Brain microvascular endothelial cell (primary cell): ENCODE measurements at regions not wholly inside any gene's neighbourhood (a gene's known extent, or its start where the extent isn't known, plus 50 kb on each side); places are given as distances from the start of the nearest gene placed in this dataset.
A peak's percentile ranks its signal among the peaks of the same experiment; 100 is the strongest.

Experiments
- DNase-seq: peaks from one replicate; pipeline ENCODE4 v3.0.0-alpha.2; 2020
- H3K27ac ChIP-seq: fragments of 250-450 bp; sonication (Bioruptor Pico); 2 replicates; pipeline ENCODE4 v1.5.1; 2020; ENCODE audit warnings: mild to moderate bottlenecking, moderate library complexity
- H3K27me3 ChIP-seq: fragments of 250-450 bp; sonication (Bioruptor Pico); replicated peaks from 2 replicates; pipeline ENCODE4 v1.5.1; 2020; ENCODE audit warnings: mild to moderate bottlenecking
- H3K36me3 ChIP-seq: fragments of 250-450 bp; sonication (Bioruptor Pico); replicated peaks from 2 replicates; pipeline ENCODE4 v1.5.1; 2020; ENCODE audit warnings: mild to moderate bottlenecking
- H3K4me3 ChIP-seq: 2 replicates; pipeline ENCODE4 v1.5.1; 2011; ENCODE audit warnings: low read depth, mild to moderate bottlenecking, control low read depth, low read length, moderate library complexity
- in situ Hi-C: cut with HindIII; loops from 2 replicates; pipeline ENCODE4 v1.10.0; 2017; ENCODE audit warnings: low sequenced_read_pairs, low pct_ligation_motif_present
- TF ChIP-seq, protein P1 (sequence below): IDR thresholded peaks from 2 replicates; pipeline ENCODE4 v1.5.1; 2011; ENCODE audit warnings: low read depth, mild to moderate bottlenecking, moderate library complexity, low read length, control low read depth, inconsistent platforms; ENCODE audit errors: missing control alignments

DNA sequence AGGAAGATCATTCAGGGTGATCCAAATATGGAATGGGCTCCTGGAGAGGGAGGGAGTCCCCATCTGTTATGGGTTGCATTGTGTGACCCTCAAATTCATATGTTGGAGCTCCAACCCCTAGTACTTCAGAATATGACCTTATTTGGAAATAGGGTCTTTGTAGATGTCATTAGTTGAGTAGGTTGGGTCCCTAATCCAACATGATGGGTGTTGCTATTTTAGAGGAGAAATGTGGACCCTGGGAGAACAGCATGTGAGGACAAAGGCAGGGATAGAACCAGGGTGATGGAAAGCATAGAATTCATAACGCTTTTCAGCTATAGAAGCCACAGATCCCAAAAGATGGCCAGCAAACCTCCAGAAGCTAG lies 91.5 kb upstream of the SMNDC1 start:
- Histone ChIP-seq H3K4me3 (no peak overlapping the region), H3K27ac (peak overlapping the region; percentile 71), H3K27me3 (no peaks in the 10 kb centered on the region), H3K36me3 (no peaks in the 10 kb centered on the region)
- TF ChIP-seq, protein P1, sequence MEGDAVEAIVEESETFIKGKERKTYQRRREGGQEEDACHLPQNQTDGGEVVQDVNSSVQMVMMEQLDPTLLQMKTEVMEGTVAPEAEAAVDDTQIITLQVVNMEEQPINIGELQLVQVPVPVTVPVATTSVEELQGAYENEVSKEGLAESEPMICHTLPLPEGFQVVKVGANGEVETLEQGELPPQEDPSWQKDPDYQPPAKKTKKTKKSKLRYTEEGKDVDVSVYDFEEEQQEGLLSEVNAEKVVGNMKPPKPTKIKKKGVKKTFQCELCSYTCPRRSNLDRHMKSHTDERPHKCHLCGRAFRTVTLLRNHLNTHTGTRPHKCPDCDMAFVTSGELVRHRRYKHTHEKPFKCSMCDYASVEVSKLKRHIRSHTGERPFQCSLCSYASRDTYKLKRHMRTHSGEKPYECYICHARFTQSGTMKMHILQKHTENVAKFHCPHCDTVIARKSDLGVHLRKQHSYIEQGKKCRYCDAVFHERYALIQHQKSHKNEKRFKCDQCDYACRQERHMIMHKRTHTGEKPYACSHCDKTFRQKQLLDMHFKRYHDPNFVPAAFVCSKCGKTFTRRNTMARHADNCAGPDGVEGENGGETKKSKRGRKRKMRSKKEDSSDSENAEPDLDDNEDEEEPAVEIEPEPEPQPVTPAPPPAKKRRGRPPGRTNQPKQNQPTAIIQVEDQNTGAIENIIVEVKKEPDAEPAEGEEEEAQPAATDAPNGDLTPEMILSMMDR, result no peak
- in situ Hi-C loops, result no loop called here
- DNase-seq, result no peak

DNA sequence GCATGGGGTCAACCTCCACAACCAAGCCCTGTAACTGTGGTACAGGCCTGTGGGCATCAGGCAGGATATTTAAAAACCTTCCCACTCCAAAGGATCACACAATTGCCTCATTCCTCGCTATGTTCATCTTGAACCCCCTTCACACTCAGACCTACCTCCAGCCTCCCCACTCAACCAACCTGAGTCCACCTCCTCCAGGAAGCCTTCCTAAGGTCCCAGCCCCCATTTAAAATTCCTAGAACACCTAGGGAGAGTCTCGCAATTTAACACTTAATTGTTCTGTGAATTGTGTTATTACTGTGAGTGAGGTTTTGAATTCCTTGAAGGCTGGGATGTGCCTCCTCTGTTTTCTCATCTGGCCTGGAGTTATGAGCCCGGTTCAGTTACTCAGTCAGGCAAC lies 93.1 kb upstream of the SMNDC1 start:
- DNase-seq, result no peak
- in situ Hi-C loops, result no loop called here
- H3K27me3 ChIP-seq, result no peaks in the 10 kb centered on the region
- TF ChIP-seq, protein P1, result no peak
- peak overlapping the region; percentile 98 for H3K27ac ChIP-seq
- no peak overlapping the region for H3K4me3 ChIP-seq
- H3K36me3 ChIP-seq, result no peaks in the 10 kb centered on the region

DNA sequence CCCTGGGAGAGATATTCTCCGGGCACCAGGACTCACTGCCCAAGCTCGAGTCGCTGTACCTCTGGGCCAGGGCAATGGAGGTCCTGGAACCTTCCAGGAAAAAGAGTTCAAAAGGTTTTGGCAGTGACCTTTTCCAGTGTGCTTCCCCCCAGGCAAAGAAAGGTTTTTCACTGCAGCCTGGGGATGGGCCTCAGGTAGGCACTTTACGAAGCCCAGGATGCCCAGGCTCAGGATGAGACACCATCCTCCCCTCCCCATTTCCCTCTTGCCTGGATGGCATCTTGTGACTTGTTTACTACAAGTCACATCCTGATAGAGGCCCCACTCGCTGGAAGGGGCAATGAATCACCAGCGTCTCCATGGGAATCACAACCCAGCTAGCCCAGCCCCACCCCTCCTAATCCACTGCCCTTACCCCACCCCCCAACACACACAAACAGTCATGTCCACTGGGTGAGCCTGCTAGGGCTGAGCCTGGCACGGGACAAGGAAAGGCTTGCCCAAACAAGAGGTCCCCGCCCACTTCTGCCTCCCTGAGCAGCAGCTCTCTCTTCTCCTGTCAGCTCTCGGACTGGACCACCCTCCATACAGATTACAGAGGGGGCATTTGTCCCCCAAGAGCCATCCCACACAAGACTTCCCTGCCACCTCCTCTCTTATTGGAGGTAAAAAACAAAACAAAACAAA lies 93.8 kb upstream of the SMNDC1 start:
- H3K4me3 ChIP-seq, result no peak overlapping the region
- peak overlapping the region; percentile 98 for H3K27ac ChIP-seq
- in situ Hi-C loops, result no loop called here

DNA sequence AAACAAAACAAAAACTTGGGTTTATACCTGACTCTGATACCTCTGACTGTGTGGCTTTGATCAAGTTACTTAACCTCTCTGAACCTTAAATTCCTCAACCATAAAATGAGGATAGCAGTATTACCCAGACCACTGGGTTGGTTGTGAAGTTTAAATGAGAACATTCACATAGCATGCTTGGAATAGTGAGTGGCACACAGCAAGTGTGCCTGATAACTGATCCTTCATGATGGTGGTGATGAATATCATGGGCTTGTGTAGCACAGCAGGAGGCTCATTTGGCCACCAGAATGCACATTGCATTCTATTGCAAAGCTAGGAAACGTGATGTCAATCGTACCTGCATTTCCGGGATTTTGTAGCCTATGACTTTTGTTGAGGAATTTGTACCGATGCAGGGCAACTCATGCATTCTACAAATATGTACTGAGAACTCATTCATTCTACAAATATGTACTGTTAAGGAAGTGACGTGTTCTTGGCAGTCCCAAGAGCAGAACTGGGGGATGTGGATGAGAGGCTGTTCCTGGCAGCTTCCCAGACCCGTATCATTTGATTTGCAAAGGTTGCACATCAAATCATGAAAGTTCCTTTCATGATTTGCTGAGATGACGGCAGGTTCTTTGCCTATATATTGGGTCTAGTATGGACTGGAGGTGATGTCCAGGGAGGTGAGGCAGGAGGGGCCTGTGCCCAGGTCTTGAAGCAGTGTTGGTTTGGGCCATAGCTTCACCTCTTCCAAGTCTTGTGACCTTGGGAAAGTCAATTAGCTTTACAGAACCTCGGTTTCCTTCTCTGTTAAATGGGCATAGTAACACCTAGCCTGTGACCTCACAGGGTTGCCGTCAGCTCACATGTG lies 94.6 kb upstream of the SMNDC1 start:
- TF ChIP-seq, protein P1, result no peak
- no peak overlapping the region for H3K4me3 ChIP-seq
- peak; percentile 98 for DNase-seq
- no peaks in the 10 kb centered on the region for H3K27me3 ChIP-seq
- peak overlapping the region; percentile 98 for H3K27ac ChIP-seq
- H3K36me3 ChIP-seq, result no peaks in the 10 kb centered on the region
- in situ Hi-C loops, result no loop called here

More for the DNA sequence above, 93.8 kb upstream of the SMNDC1 start:
- Histone ChIP-seq H3K27me3 (no peaks in the 10 kb centered on the region), H3K36me3 (no peaks in the 10 kb centered on the region)
- DNase-seq, result peak; percentile 97
- TF ChIP-seq, protein P1, result no peak

DNA sequence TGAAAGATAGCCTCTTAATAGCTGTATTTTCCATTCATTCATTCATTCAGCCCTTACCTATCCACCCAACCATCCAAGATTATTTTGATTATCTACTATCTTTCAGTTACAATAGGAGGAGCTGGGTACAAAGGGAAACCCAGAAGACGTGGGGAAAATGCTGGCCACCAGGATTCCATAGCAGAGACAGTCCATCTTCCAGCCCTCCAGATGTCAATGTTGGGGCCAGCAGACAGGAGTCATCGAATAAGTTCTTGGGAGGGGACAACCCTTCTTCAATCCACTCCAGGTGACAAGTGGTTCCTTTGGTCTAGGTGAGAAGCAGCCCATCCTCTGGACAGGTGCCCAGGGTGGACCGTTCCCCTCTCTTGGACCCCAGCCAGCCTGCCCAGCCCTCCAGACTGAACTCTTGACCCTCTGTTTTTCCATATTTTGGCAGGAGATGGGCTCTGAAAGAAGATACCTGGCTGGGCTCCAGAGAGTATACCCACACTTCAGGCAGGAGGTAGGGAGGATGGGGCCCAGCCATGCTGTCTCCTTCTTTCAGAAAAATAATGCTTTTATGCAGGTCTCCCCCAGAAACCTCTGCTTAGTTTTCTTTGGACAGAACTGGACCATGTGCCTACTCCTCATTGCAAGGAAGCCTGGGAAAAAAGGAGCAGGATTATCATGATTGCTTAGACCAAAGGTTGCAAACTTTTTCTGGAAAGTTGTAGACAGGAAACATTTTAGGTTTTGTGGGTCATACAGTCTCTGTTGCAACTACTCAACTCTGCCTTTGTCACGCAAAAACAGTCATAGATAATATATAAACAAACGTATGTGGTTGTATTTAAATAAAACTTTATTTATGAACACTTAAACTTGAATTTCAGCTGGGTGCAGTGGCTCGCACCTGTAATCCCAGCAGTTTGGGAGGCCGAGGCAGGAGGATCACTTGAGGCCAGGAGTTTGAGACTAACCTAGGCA lies 95.5 kb upstream of the SMNDC1 start:
- Histone ChIP-seq H3K36me3 (no peaks in the 10 kb centered on the region), H3K27ac (peak overlapping the region; percentile 98), H3K27me3 (no peaks in the 10 kb centered on the region), H3K4me3 (no peak overlapping the region)
- in situ Hi-C loops, result no loop called here
- TF ChIP-seq, protein P1, result no peak
- DNase-seq, result no peak
